OCI-M1 (cell line): ENCODE measurements at regions not wholly inside any gene's neighbourhood (a gene's known extent, or its start where the extent isn't known, plus 50 kb on each side); places are given as distances from the start of the nearest gene placed in this dataset.
A peak's percentile ranks its signal among the peaks of the same experiment; 100 is the strongest.

ENCODE experiments used
- DNase-seq: peaks from one replicate; lab custom pipeline; 2025; lab: John Stamatoyannopoulos, UW

DNA sequence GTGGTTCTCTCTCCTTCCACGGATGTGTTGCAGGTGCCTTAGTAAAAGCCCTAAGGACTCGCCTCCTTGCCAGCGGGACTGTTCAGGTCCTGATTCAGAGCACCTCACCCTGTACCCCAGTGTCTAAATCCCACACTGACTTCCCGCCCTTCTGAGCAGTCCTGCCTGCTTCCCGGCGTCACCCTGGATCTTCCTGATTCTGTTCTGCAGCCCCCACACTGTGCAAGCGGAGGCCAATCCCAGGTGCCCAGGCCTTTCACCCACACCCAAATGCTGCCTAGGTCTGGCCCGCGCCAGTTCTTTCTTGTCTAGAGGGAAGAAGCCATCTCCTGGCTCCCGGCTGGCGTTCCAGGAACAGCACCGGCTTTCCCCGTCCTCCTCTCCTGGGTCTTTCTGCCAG lies 95.9 kb upstream of the GALNT2 start:
- no peak for DNase-seq

DNA sequence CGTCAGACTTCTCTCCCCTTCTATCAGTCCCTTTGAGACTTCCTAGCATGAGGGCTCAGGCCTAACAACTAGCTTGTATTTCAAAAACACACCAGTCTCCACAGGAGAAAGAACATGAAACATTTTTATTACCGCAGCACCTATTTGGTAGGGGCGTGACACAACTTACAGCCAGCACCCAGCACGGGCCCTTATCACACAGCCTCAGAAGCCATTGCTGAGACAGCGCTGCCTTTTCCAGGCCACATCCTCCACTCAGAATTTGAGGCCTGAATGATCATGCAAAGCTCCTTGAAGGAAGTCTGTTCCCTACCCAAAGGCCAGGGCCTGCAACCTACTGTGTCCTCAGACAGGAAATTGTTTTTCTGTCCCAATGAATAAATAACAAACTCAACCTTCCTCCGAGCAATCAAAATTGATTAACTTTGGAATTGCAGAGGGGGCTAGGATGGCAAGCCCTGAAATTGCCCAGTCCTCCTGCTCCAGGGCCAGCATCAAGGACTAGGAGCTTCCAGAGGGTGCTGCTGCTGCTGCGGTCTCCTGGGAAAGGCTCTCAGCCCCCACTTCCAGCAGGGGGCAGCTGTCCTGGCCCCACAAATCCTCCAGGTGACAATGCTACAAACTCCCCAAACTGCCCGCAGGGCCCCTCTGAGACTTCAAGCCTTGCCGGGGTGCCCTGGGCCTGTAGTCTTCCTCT lies 94.3 kb upstream of the GALNT2 start:
- DNase-seq, result peak; percentile 36

DNA sequence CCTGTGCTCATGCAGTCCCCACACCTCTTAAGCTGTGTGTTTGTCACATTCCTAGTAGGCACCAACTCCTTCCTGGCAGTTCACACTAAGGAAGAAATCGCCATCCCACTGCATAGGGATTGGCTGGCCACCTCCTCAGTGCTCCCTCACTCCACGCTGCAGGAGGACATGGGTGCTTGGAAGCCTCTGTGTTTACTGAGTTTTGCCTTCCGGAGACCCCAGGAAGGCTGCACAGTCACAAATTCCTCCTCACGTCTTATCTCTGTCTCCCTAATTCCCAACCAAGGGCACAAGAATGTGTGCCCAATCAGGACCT lies 93.8 kb upstream of the GALNT2 start:
- DNase-seq, result no peak

DNA sequence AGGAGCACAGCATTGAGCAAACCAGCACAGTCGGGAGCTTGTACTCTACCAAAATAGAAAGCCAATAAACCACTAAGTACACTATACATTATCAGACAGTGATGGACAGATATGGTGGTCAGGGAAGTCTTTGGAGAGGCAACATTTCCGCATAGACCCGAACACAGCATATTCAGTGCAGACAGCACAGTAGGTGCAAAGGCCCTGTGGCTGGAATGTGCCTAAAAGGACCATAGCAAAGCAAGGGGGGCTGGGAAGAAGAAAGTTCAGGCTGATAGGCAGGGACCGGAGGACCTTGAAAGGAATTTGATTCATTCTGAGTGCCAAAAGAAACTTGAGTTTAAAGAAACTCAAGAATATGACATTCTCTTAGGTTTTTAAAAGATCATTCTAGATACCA lies 92.0 kb upstream of the GALNT2 start:
- no peak for DNase-seq

DNA sequence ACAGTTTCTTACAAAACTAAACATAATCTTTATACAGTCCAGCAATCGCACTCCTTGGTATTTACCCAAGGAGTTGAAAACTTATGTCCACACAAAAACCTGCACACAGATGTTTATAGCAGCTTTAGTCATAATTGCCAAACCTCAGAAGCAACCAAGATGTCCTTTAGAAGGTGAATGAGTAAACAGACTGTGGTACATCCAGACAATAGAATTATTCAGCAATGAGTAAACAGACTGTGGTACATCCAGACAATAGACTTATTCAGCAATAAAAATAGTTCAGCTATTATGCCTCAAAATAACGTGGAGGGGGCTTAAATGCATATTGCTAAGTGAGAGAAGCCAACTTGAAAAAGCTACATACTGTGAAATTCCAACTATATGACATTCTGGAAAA lies 87.0 kb upstream of the GALNT2 start:
- no peak for DNase-seq

DNA sequence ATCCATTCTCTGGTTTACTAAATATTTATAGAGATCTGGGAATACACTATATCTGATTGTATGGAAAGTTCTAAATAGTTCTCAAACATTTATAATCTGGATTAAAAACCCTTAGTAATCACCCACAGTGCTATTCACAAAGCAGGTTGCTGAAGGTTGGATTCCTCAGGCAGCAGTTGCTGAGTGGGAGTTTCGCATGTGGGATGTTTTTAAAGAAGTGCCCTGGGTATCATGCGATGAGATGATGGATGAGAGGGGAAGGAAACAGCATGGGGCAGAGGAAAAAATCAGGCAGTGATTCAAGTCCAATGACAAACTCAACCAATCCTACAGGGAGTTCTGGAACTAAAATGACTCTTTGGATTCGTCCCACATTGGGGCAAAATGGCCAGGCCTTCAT lies 85.3 kb upstream of the GALNT2 start:
- no peak for DNase-seq

DNA sequence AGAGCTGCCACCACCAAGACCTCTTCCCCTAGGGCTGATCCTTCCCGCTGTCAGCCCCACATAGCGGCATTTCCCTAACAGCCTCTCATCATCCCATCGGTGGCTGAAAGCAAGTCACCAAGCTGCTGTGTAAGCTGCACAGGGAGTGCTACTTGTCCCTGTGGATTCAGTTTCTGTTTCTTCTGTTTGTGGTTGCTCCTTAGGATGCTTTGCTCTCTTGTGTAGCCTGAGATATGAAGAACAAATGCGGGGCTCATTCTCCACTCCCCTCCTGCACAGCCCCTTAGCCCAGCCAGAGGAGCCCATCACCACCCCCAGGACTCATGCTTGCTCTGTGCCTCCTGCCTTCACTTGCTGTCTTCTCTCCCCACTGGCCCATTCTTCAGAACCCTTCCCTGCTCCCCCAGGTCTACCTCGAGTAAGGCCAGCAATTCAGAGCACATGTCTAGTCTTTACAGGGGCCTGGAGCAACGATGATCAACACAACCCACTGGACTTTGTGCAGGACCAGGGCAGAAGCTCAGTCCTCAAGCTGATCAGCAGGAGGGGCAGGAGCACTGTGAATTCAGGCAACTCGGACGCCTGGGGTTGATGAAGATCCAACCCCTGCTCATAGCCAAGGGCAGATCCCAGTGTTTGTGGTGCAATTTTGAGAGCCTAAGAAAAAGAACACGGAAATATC lies 82.6 kb upstream of the GALNT2 start:
- DNase-seq, result no peak

DNA sequence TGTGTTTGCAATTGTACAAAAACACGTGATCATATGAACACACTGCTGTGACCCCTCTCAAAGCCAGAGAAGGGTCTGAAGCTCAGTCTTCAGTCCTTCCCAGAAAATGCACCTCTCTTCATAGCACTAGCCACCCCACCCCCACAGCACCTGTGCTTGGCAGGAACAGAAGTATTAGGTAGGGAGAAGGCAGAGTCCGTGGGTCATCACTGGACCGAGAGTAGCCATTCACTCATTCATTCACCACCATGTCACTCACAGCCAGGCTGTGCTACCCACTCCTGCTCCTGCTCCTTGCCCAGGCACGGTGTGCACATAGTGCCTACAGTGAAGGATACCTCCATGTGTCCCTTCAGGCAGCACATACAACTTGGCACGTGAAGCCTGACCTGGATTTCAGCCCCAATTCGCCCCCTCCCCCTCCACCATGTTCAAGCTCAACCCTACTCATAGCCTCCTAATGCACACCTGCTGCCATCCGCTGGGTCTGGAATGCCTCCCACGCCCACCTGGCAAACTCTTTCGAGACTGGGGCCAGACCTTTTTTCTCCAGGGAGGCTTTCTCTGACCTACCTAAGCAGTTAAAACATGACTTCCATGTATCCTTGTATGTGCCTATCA lies 81.9 kb upstream of the GALNT2 start:
- no peak for DNase-seq

DNA sequence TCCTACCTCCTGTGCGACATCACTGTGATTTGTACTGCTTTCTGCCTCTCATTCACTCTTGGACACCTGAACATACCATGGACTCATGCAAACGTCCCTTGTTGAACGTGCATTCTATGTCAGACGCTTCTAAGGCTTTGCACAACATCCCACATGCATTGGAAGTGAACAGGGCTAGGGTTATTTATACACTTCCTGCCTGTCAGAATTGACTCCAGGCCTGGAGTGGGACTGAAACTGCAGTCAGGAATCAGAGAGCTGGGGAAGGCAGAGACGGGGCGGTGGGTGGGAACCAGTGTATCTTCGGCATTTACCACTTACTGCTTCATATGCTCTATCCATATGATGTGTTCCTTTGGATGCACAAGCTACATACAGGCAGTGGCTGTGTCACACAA lies 81.4 kb upstream of the GALNT2 start:
- no peak for DNase-seq

DNA sequence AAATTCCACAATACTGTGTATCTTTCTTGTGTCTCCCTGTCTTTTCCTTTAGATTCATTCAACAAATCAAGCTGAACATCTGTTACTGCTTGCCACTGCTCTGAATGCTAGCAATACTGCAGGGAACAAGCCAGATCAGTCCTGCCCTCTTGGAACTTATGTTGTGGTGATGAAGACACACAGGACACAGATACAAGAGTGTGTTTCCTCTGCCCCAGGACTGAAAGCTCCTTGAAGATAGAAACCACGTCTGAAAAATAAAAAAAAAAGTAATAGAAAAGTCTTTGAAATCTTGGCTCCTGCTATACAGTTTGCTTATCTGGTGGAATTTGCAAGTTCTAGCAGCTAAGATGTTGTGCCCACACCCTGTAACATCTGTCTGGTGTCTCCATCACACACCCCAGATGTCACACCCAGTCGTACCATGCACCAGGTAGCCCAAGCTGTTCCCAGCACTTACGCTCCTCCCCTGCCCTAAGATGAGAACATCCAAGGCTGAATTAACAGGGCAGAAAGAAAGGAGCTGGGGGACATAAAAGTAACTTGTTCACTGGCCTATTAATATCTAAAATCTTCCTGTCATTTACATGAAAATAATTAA lies 80.2 kb upstream of the GALNT2 start:
- no peak for DNase-seq

DNA sequence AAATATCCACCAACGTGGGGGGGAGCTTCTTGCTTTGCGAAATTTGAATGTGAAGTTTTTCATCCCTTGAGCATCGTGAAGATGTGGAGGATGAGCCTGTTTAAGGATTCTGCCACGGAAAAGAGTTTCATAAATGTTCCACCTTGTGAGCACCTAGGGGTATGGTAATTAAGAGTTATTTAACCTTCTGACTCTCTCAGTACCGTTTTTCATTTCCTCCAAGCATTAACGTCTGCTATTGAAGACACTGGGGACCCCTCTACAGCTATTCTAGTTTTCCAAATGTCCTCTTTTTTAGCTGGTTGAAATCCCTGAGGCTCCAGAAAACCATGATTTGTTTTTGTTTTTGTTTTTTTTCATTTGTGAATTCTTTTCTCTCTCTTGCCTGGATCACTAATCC lies 79.1 kb upstream of the GALNT2 start:
- no peak for DNase-seq

DNA sequence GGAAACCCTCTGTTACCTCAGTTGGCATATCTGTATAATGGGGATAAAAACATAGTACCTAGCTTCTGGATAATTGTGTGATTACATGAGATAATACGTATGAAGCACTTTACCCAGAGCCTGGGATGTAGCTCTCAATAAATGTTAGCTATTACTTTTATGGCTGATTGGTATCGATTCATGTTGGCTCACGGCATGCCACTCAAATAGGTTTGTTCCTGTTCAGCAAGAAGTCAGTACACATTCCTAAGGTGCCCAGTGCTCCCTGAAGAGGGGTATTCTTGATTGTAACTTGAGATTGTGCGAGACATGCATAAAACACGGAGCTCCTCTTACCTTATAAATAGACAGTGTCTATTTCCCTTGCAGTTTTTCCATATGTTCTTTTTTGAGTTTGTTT lies 78.5 kb upstream of the GALNT2 start:
- no peak for DNase-seq

DNA sequence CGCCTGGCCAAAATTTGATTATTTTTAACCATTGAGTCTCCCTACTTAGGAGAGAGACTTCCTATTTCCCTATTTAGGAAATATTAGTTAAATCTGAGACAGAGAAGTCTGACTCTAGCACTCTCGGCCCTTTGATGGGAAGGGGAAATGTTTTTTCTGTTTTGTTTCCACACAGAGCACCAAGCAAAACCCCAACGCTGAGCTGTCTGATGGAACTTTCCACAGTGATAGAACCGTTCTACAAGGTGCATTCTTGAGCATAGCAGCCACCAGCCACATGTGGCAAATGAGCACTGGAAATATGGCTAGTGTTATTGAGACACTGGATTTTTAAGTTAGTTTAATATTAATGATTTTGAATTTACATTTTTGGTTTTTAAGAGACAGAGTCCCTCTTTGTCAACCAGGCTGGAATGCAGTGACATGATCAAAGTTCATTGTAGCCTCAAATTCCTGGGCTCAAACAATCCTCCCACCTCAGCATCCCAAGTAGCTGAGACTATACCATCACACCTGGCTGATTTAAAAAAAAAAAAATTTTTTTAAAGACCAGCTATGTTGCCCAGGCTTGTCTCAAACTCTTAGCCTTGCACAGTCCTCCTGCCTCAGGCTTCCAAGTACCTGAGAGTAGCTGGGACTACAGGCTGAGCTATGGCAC lies 77.3 kb upstream of the GALNT2 start:
- DNase-seq, result no peak

DNA sequence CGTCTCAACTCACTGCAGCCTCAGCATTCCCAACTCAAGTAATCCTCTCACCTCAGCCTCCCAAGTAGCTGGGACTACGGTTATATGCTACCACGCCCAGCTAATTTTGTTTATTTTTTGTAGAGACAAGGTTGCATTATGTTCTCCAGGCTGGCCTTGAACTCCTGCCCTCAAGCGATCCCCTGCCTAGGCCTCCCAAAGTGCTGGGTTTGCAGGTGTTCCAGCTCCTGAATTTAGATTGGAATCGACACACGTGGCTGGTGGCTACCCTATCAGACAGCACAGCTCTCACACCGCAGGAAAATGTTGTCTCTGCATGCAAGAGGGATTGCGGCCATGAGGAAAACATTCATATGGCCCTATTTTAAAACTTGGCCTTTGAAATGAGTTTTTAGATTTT lies 76.7 kb upstream of the GALNT2 start:
- DNase-seq, result no peak

DNA sequence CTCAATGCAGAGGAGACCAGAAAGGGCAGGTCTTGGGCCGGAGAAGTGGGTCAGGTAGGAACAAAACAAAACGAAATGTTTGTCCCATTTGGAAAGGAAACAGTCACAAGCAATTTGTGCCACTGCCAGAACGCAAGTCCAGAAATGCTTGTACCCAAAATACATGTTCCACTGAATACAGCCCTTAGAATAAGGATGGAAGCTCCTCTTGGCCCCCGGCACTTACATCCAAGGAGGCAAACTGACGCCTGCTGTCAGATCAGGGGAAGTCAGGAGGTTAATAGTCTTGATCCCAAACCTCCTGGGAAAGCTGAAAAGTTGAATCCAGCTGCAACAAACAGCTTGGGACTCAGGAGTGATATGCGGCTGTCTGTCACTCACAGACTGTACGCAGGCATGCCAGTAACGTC lies 75.9 kb upstream of the GALNT2 start:
- DNase-seq, result no peak

DNA sequence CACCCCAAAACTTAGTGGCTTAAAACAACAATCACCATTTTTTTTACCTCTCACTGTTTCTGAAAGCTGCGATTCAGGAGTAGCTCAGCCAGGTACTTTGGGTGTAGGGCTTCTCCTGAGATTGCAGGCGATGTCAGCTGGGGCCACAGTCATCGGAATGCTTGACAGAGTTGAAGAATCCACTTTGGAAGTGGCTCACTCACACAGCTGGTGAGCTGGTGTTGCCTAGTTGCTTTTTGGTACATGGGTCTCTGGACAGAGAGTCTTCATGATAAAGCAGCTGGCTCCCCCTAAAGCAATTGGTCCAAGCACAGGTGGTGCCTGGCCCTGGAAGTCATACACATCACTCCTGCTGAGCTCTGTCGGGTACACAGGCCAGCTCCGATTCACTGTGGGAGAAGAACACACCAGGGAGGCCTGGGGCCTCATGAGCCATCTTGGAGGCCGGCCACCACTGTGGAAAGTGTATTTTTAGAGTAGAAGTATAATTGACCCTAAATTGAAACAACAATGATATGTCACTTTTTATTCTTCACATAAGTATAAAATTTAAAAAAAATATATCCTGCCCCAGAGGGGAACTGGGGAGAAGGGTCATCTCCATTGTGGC lies 75.2 kb upstream of the GALNT2 start:
- DNase-seq, result no peak

DNA sequence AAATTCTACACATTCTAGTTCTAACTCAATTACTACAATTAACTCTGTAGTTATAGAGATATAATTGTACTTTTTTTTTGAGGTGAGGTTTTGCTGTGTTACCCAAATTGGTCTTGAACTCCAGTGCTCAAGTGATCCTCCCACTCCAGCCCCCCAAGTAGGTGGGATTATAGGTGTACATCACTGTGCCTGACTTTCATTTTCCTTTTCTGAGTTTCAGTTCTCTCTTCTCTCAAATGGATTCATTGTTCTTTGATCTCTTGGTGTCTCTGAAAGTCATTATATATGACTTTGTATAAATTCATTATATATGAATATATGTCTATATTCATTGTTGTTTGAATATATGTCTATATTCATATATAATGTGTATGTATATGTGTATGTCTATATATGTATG lies 74.0 kb upstream of the GALNT2 start:
- DNase-seq, result no peak

DNA sequence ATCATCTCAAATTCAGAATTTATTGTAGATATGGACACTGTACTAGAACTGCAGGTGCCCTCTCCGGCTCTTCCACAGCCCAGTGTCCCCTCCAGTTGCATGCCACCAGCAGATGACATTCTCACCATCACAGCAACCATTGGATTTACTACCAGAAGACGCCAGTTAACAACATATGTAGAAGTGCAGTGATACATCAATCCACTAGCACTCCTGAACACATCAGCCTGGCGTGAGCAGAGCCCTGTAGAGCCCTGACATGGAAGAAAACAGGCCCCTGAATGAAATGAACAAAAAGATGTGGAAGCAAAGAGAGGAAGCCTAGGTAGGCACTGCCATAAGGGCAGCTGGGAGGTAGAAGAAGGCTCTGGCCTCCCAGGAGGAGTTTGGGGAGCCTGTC lies 73.1 kb upstream of the GALNT2 start:
- DNase-seq, result no peak

DNA sequence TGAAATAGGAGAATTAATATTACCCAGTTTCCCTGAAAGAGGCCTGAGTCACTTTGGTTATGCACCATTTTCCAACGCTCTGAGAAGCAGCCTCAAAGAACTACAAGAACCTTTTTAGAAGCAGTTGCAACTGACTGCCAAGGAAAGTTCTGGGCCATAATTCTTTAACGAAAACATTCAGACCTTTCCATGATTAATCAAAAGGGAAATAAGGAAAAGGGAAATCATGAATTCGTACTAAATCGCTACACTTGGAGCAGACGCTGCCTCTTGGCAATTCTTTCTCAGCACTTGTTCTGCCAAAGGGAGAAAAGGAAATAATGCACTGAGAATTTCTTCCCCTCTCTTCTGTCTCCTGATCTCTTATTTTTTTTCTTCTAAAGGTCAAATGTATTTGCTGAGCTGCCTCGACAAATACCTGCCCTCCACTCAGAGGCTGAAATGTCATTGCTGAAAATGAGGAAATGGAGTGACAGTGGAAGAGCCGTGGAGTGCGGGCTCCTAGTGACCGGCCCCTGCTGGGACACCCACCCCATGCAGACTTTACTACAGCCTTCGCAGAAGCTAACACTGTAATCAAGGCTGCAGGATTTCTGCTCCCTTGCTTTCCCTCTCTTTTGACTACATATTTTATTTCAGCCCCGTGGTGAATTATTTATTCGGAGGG lies 67.9 kb upstream of the GALNT2 start:
- no peak for DNase-seq

DNA sequence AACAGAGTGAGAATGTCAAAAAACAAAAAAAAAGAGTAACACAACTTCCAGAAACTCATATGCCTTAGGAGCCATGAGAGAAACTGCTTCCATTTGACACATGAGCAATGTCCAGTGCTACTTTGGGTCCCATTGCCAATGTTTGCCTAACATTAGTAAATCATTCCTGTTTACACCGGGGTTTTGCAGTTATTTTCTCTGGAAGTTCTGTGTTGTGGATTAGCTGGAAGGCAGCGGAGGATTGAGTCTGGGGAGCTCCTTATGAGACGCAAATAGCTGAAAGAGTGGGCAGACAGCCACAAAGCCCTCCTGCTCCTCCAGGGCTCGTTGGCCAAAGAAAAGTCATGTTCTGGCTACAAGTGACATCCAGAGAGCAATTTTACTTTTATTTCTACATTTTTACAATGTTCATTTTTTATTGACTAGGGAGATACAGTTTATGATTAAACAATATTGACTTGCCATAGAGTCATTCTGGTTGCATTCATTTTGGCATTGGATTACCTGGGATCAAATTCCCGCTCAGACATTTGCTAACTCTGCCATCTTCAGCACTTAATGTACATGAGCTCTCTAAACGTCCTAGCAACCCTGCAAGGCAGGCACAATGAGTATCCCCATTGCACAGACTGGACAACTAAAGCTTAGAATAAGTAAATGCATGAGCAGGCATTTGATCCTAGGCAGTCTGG lies 66.4 kb upstream of the GALNT2 start:
- no peak for DNase-seq

DNA sequence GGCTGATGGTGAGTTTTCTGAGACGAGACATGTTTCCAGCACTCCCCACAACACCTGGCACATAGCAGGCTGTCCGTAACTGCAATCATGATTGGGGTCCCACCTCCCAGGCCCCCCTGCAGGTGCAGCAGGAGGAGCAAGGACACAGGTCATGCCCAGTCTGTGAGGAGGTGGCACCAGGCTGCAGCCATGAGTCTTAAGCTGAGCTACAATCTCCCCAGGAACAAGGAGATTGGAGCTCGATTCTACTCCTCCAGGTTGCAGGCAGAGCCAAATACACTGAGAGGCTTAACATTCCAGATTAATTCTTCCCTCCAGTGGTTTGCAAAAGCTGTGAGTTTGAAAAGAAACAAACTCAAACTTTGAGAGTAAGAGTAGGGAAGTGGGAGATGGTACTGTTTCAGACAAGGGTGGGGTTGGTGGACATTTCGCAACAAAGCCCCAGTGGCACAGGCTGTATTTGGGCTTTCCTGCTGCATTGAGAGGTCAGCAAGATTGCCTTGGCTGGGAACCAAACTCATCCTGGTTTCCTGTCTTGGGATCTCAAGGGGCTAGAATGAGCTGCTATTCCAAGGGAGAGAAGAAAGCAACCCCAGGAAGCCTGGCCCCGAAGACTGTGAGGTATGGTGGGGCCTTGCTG lies 64.8 kb upstream of the GALNT2 start:
- DNase-seq, result no peak
